A549 (cell line): ENCODE measurements at regions not wholly inside any gene's neighbourhood (a gene's known extent, or its start where the extent isn't known, plus 50 kb on each side); places are given as distances from the start of the nearest gene placed in this dataset.

Source experiments
- POLR2A ChIP-seq: IDR thresholded peaks from 2 replicates; pipeline ENCODE4 v1.6.1; 2012; ENCODE audit warnings: mild to moderate bottlenecking, low read length
- TF ChIP-seq, protein P1 (sequence below): fragments of >200 bp; sonication (Bioruptor Twin); formaldehyde crosslinking; IDR thresholded peaks from 3 replicates; pipeline ENCODE4 v1.5.1; 2016
- TF ChIP-seq, protein P2 (sequence below): IDR thresholded peaks from 2 replicates; pipeline ENCODE4 v1.6.1; 2012
- TF ChIP-seq, protein P3 (sequence below): IDR thresholded peaks from 2 replicates; pipeline ENCODE4 v1.6.1; 2012
- TF ChIP-seq, protein P4 (sequence below): fragments of 200-600 bp; sonication (generic); IDR thresholded peaks from 2 replicates; pipeline ENCODE4 v1.6.1; 2016; ENCODE audit warnings: antibody characterized with exemption, mild to moderate bottlenecking, moderate library complexity

DNA sequence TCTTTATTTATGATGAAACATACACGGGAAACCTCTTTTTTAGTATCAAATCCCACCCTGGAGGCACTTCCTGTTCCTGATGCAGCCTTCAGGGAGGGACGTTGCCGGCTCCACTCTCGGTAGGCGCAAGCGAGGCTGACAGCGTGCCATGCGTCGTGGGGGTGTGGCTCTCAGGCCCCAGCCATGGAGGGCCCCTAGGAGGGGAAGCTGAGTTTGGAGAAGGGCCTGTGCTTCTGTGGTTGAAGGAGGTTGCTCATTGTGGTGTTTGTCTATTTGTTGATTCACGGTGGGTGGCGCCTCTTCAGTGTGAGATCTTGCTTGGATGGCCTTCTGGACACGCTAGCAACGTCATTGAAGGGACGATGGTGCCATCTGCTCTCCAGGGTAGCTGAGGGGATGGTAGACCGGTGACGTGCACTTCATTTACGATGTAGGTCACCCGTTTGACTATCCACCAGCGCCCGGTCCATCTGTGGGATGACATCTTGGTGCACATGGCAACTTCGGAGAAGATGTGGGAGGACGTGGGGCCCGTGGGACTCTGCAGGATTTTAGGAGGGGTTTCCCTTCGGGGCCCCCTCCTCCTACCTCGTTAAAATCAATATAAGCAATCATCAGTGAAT lies 126.3 kb upstream of the RTL1 start:
- TF ChIP-seq, protein P1, sequence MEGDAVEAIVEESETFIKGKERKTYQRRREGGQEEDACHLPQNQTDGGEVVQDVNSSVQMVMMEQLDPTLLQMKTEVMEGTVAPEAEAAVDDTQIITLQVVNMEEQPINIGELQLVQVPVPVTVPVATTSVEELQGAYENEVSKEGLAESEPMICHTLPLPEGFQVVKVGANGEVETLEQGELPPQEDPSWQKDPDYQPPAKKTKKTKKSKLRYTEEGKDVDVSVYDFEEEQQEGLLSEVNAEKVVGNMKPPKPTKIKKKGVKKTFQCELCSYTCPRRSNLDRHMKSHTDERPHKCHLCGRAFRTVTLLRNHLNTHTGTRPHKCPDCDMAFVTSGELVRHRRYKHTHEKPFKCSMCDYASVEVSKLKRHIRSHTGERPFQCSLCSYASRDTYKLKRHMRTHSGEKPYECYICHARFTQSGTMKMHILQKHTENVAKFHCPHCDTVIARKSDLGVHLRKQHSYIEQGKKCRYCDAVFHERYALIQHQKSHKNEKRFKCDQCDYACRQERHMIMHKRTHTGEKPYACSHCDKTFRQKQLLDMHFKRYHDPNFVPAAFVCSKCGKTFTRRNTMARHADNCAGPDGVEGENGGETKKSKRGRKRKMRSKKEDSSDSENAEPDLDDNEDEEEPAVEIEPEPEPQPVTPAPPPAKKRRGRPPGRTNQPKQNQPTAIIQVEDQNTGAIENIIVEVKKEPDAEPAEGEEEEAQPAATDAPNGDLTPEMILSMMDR = no peak
- TF ChIP-seq POLR2A = no peak
- TF ChIP-seq, protein P2, sequence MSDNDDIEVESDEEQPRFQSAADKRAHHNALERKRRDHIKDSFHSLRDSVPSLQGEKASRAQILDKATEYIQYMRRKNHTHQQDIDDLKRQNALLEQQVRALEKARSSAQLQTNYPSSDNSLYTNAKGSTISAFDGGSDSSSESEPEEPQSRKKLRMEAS = no peak
- TF ChIP-seq, protein P3, sequence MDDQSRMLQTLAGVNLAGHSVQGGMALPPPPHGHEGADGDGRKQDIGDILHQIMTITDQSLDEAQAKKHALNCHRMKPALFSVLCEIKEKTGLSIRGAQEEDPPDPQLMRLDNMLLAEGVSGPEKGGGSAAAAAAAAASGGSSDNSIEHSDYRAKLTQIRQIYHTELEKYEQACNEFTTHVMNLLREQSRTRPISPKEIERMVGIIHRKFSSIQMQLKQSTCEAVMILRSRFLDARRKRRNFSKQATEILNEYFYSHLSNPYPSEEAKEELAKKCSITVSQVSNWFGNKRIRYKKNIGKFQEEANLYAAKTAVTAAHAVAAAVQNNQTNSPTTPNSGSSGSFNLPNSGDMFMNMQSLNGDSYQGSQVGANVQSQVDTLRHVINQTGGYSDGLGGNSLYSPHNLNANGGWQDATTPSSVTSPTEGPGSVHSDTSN = no peak
- TF ChIP-seq, protein P4, sequence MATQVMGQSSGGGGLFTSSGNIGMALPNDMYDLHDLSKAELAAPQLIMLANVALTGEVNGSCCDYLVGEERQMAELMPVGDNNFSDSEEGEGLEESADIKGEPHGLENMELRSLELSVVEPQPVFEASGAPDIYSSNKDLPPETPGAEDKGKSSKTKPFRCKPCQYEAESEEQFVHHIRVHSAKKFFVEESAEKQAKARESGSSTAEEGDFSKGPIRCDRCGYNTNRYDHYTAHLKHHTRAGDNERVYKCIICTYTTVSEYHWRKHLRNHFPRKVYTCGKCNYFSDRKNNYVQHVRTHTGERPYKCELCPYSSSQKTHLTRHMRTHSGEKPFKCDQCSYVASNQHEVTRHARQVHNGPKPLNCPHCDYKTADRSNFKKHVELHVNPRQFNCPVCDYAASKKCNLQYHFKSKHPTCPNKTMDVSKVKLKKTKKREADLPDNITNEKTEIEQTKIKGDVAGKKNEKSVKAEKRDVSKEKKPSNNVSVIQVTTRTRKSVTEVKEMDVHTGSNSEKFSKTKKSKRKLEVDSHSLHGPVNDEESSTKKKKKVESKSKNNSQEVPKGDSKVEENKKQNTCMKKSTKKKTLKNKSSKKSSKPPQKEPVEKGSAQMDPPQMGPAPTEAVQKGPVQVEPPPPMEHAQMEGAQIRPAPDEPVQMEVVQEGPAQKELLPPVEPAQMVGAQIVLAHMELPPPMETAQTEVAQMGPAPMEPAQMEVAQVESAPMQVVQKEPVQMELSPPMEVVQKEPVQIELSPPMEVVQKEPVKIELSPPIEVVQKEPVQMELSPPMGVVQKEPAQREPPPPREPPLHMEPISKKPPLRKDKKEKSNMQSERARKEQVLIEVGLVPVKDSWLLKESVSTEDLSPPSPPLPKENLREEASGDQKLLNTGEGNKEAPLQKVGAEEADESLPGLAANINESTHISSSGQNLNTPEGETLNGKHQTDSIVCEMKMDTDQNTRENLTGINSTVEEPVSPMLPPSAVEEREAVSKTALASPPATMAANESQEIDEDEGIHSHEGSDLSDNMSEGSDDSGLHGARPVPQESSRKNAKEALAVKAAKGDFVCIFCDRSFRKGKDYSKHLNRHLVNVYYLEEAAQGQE = no peak
